Upper lobe of left lung (tissue), 6 donors: ENCODE measurements at regions not wholly inside any gene's neighbourhood (a gene's known extent, or its start where the extent isn't known, plus 50 kb on each side); places are given as distances from the start of the nearest gene placed in this dataset.

Experiments
- ATAC-seq, 2 donors: fragments of 200-7000 bp; cut with Tn5 transposase; one replicate each; pipeline ENCODE4 v1.9.1; 2022; ENCODE audit warnings: mild to moderate bottlenecking in 2 of 2, moderate library complexity in 2 of 2; ENCODE audit not compliant: low FRiP score in 2 of 2
- DNase-seq, 2 donors: peaks; one replicate each; pipeline ENCODE4 v3.0.0-alpha.2; 2019 to 2020
- H3K27ac ChIP-seq, 4 donors: fragments of 200-600 bp; sonication (generic); one replicate each; pipeline ENCODE4 v1.5.1; 2016 to 2019
- H3K27me3 ChIP-seq, 4 donors: fragments of 200-600 bp; sonication (generic); one replicate each; pipeline ENCODE4 v1.5.1; 2017 to 2019
- H3K36me3 ChIP-seq, 4 donors: fragments of 200-600 bp; sonication (generic); one replicate each; pipeline ENCODE4 v1.5.1; 2016 to 2019
- H3K4me1 ChIP-seq, 4 donors: fragments of 200-600 bp; sonication (generic); one replicate each; pipeline ENCODE4 v1.5.1; 2018 to 2019
- H3K4me3 ChIP-seq, 4 donors: fragments of 200-600 bp; sonication (generic); one replicate each; pipeline ENCODE4 v1.5.1; 2017 to 2019; ENCODE audit warnings: mild to moderate bottlenecking in 2 of 4, moderate library complexity in 1 of 4
- H3K9me3 ChIP-seq, 4 donors: fragments of 200-600 bp; sonication (generic); one replicate each; pipeline ENCODE4 v1.5.1; 2018 to 2019
- CTCF ChIP-seq, 6 experiments: fragments of 450-650 bp in 4 of 6; fragments of 200-600 bp in 2 of 6; sonication (generic) in 2 of 6; IDR thresholded peaks; one replicate each; pipeline ENCODE4 v1.5.1; 2016 to 2019; ENCODE audit warnings: antibody characterized with exemption in 6 of 6
- EP300 ChIP-seq, 4 donors: sonication (generic); formaldehyde crosslinking; IDR thresholded peaks; one replicate each; pipeline ENCODE4 v1.5.1; 2017; ENCODE audit warnings: antibody characterized with exemption in 4 of 4, control low read depth in 2 of 4
- POLR2A ChIP-seq, 4 donors: fragments of 450-650 bp; IDR thresholded peaks; one replicate each; pipeline ENCODE4 v1.5.1; 2016 to 2017; ENCODE audit warnings: antibody characterized with exemption in 4 of 4, mild to moderate bottlenecking in 2 of 4
- POLR2AphosphoS5 ChIP-seq, 2 donors: sonication (generic); formaldehyde crosslinking; IDR thresholded peaks; one replicate each; pipeline ENCODE4 v1.5.1; 2017; ENCODE audit warnings: antibody characterized with exemption in 2 of 2
- WGBS, 2 donors: methylation state at CpG; one replicate each; pipeline ENCODE4 v1.1.5; 2017 to 2018; 5-methylcytosine and 5-hydroxymethylcytosine counted together
- donor health status: DM: no; HTN: no; CAD: no; lungs with moderate emphysema.
- donor health status: DM: no; HTN: yes; CAD: no; lungs with severe emphysema.

- no peak for TF ChIP-seq CTCF (IDR thresholded peaks at IDR 0.05)
- TF ChIP-seq POLR2A (IDR thresholded peaks at IDR 0.05) = no peak
- no peak for TF ChIP-seq POLR2AphosphoS5 (IDR thresholded peaks at IDR 0.05)
- TF ChIP-seq EP300 (IDR thresholded peaks at IDR 0.05) = no peak
- Histone ChIP-seq H3K4me3 (no peak overlapping the region), H3K27ac (no peak overlapping the region), H3K4me1 (peaks cover 0 to 7% (median 3%) of the 10 kb centered on the region in 4 donors), H3K27me3 (no peaks in the 10 kb centered on the region), H3K9me3 (no peaks in the 10 kb centered on the region), H3K36me3 (no peaks in the 10 kb centered on the region)
- ATAC-seq (no peak), DNase-seq (no peak)
- WGBS, 2 donors = 71 to 82% methylated on average over 2 of the region's 2 CpGs
Observed at GRCh38 chr10:62736168-62736546, 68.4 kb upstream of the ADO start.

GRCh38 chr10:62738916-62739315, 65.6 kb upstream of the ADO start:
- Histone ChIP-seq H3K27me3 (no peaks in the 10 kb centered on the region), H3K4me1 (peaks cover 0 to 7% (median 3%) of the 10 kb centered on the region in 4 donors), H3K9me3 (no peaks in the 10 kb centered on the region), H3K36me3 (no peaks in the 10 kb centered on the region), H3K4me3 (no peak overlapping the region), H3K27ac (no peak overlapping the region)
- DNase-seq = no peak
- ATAC-seq = no peak
- no peak for TF ChIP-seq POLR2A (IDR thresholded peaks at IDR 0.05)
- no peak for TF ChIP-seq POLR2AphosphoS5 (IDR thresholded peaks at IDR 0.05)
- TF ChIP-seq CTCF (IDR thresholded peaks at IDR 0.05) = no peak
- no peak for TF ChIP-seq EP300 (IDR thresholded peaks at IDR 0.05)
- WGBS, 2 donors = 66 to 68% methylated on average over 3 of the region's 3 CpGs

DNA sequence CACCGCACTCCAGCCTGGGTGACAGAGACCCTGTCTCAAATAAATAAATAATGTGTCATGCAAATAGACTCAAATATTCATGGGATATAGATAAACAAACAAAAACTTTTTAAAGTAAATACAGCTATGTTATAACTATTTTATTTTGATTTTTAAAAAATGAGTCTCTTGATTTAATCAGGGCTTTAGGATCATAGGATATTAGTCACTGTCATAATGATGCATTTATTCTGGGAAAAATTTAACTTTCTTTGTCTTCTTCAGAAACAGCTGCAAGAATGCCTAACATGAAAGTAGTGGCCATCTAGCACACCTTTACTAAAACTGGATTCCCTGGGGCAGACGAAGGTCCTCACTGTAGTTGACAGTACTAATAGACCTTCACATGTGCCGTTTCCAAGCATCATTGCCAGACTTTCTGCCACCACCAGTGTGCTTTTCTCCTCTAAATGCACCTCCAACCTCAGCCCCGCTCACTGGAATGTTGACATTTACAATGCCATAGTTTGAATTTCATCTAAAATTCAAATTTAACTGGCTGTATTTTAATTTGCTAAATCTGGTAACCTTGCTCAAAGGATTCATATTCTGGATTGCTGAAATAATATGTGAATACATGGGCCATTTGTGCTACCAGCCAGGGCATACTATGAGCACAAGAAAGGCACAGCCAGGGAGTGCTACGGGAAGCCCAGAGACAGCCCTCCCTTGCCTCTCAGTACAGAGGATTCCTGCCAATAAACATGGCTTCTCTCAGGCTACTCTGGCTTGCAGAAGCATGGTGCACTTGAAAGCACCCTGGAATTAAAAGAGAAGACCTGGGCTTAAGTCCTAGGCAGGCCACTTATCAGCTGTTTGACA, 63.4 kb upstream of the ADO start:
- DNase-seq = no peak

GRCh38 chr10:62741996-62742395, 62.5 kb upstream of the ADO start:
- DNase-seq (no peak), ATAC-seq (no peak)
- WGBS, 2 donors = 81% methylated on average over 7 of the region's 7 CpGs
- H3K9me3 ChIP-seq = no peaks in the 10 kb centered on the region
- no peak for TF ChIP-seq CTCF (IDR thresholded peaks at IDR 0.05)
- TF ChIP-seq POLR2A (IDR thresholded peaks at IDR 0.05) = no peak
- H3K4me1 ChIP-seq = no peaks in the 10 kb centered on the region
- no peak overlapping the region for H3K4me3 ChIP-seq
- H3K27me3 ChIP-seq = no peaks in the 10 kb centered on the region
- no peaks in the 10 kb centered on the region for H3K36me3 ChIP-seq
- H3K27ac ChIP-seq = peak overlapping the region in 1 of 4 donors; percentile 3

More for the DNA sequence above, 63.4 kb upstream of the ADO start:
- no peaks in the 10 kb centered on the region for H3K4me1 ChIP-seq
- H3K9me3 ChIP-seq = no peaks in the 10 kb centered on the region
- H3K36me3 ChIP-seq = no peaks in the 10 kb centered on the region
- no peak overlapping the region for H3K4me3 ChIP-seq
- H3K27me3 ChIP-seq = no peaks in the 10 kb centered on the region
- TF ChIP-seq POLR2AphosphoS5 (IDR thresholded peaks at IDR 0.05) = no peak
- no peak for TF ChIP-seq POLR2A (IDR thresholded peaks at IDR 0.05)
- no peak for TF ChIP-seq EP300 (IDR thresholded peaks at IDR 0.05)
- TF ChIP-seq CTCF (IDR thresholded peaks at IDR 0.05) = no peak
- no peak for ATAC-seq
- WGBS, 2 donors = 85 to 87% methylated on average over 5 of the region's 5 CpGs
- H3K27ac ChIP-seq = no peak overlapping the region
